K562 (cell line): ENCODE measurements at regions not wholly inside any gene's neighbourhood (a gene's known extent, or its start where the extent isn't known, plus 50 kb on each side); places are given as distances from the start of the nearest gene placed in this dataset.

ENCODE experiments used
- ATAC-seq: fragments of 200-7000 bp; cut with Tn5 transposase; 3 replicates; pipeline ENCODE4 v1.9.1; 2020; ENCODE audit warnings: moderate library complexity
- BruUV-seq: library from RNA; stranded (reverse); fragments of 400-500 nt; replicated peaks from 2 replicates; lab custom pipeline; 2021; lab: Mats Ljungman, UMichigan
- CTCF ChIA-PET: fragments of 300-600 bp; formaldehyde crosslinking; extraction: SDS; loops from one replicate; lab custom pipeline; 2021; ENCODE audit warnings: low intra/inter-chr PET ratio; lab: Yijun Ruan, JAX
- POLR2A ChIA-PET: fragments of 300-600, 350-650 bp; sonication (Branson Sonifier 250); formaldehyde crosslinking; extraction: SDS; loops from one replicate; lab custom pipeline; 2021; ENCODE audit warnings: antibody characterized with exemption, inconsistent platforms; lab: Yijun Ruan, JAX
- DNase-seq, 4 experiments: peaks; one replicate each; pipeline versions ENCODE4 v3.0.0 to v3.0.0-alpha.2; 2011 to 2018; ENCODE audit warnings: low spot score in 3 of 4, mixed read lengths in 3 of 4; ENCODE audit errors: extremely low read depth in 1 of 4
- FAIRE-seq: peaks from 2 replicates; lab custom pipeline; 2011; peaks lifted over from hg19 to GRCh38; lab: Jason Lieb, UNC
- H2AFZ ChIP-seq: 2 replicates; pipeline ENCODE4 v1.6.0; 2011; ENCODE audit warnings: low read depth, low read length, control low read depth, inconsistent platforms
- H3K27ac ChIP-seq: fragments of 200-600 bp; 3 replicates; pipeline ENCODE4 v1.8.0; 2011; ENCODE audit warnings: low read depth, mild to moderate bottlenecking, control low read depth, inconsistent platforms, low read length, moderate library complexity, mixed read lengths; ENCODE audit errors: extremely low read depth
- H3K27me3 ChIP-seq, 2 experiments: fragments of 300-600 bp in 1 of 2; 2 replicates in 1 of 2; 3 replicates in 1 of 2; pipeline versions ENCODE4 v1.6.0 to v1.8.0; 2011; ENCODE audit warnings: inconsistent platforms in 2 of 2, low read length in 2 of 2, mild to moderate bottlenecking in 1 of 2, mixed read lengths in 1 of 2, moderate library complexity in 1 of 2; ENCODE audit not compliant: control insufficient read depth in 2 of 2, insufficient read depth in 2 of 2
- H3K36me3 ChIP-seq: fragments of 300-600 bp; 3 replicates; pipeline ENCODE4 v1.8.0; 2011; ENCODE audit warnings: mild to moderate bottlenecking, low read length, inconsistent platforms; ENCODE audit not compliant: control insufficient read depth, insufficient read depth
- H3K4me1 ChIP-seq, 2 experiments: fragments of 200-600 bp in 1 of 2; replicated peaks in 1 of 2; 2 replicates in 1 of 2; 3 replicates in 1 of 2; pipeline versions ENCODE4 v1.5.1 to v1.8.0; 2011; ENCODE audit warnings: inconsistent platforms in 2 of 2, low read length in 2 of 2, mild to moderate bottlenecking in 1 of 2, mixed read lengths in 1 of 2, moderate library complexity in 1 of 2; ENCODE audit not compliant: control insufficient read depth in 2 of 2, insufficient read depth in 2 of 2
- H3K4me2 ChIP-seq: 2 replicates; pipeline ENCODE4 v1.6.1; 2011; ENCODE audit warnings: low read length, control low read depth, inconsistent platforms, mixed read lengths; ENCODE audit not compliant: insufficient read depth
- H3K4me3 ChIP-seq: fragments of 200-600 bp; sonication (generic), shearing (Covaris generic); 2 replicates; pipeline ENCODE4 v1.5.1; 2016; ENCODE audit warnings: control low read depth, inconsistent platforms
- H3K79me2 ChIP-seq: fragments of 200-600 bp; 3 replicates; pipeline ENCODE4 v1.8.0; 2011; ENCODE audit warnings: low read length, inconsistent platforms; ENCODE audit not compliant: control insufficient read depth, insufficient read depth
- H3K9ac ChIP-seq, 2 experiments: 2 replicates each; pipeline versions ENCODE4 v1.6.0 to v1.6.1; 2011; ENCODE audit warnings: low read depth in 2 of 2, low read length in 2 of 2, control low read depth in 1 of 2, inconsistent platforms in 1 of 2, mild to moderate bottlenecking in 1 of 2, mixed read lengths in 1 of 2; ENCODE audit not compliant: insufficient read depth in 1 of 2
- H3K9me1 ChIP-seq: one replicate; pipeline ENCODE4 v1.6.0; 2011; ENCODE audit warnings: inconsistent platforms, mild to moderate bottlenecking, low read length, moderate library complexity; ENCODE audit not compliant: control insufficient read depth, insufficient read depth
- H3K9me3 ChIP-seq: replicated peaks from 2 replicates; pipeline ENCODE4 v1.5.1; 2011; ENCODE audit warnings: low read depth, low read length, inconsistent platforms; ENCODE audit not compliant: control insufficient read depth, insufficient read depth
- H4K20me1 ChIP-seq: replicated peaks from 2 replicates; pipeline ENCODE4 v1.6.1; 2011; ENCODE audit warnings: low read length, inconsistent platforms, mixed read lengths; ENCODE audit not compliant: control insufficient read depth, insufficient read depth
- CBX2 ChIP-seq: fragments of 200-600 bp; sonication (generic); IDR thresholded peaks from one replicate; pipeline ENCODE4 v1.6.1; 2012; ENCODE audit warnings: mild to moderate bottlenecking, low read length, inconsistent platforms; ENCODE audit not compliant: insufficient read depth, poor library complexity, severe bottlenecking
- HNRNPH1 ChIP-seq: fragments of 200-400 bp; formaldehyde crosslinking; optimal IDR thresholded peaks from 2 replicates; pipeline ENCODE3; 2017; ENCODE audit warnings: low read depth, mild to moderate bottlenecking, low read length, moderate library complexity
- MIER1 ChIP-seq: fragments of 450-650 bp; IDR thresholded peaks from 2 replicates; pipeline ENCODE4 v1.6.1; 2016; ENCODE audit warnings: antibody characterized with exemption, mild to moderate bottlenecking, low read depth
- POLR2B ChIP-seq: fragments of 450-650 bp; IDR thresholded peaks from 2 replicates; pipeline ENCODE4 v1.6.1; 2018; ENCODE audit warnings: low read depth; ENCODE audit not compliant: partially characterized antibody
- SIX5 ChIP-seq, 2 experiments: IDR thresholded peaks; 2 replicates each; pipeline ENCODE4 v1.6.1; 2011; ENCODE audit warnings: low read length in 2 of 2, borderline replicate concordance in 1 of 2, low read depth in 1 of 2, mild to moderate bottlenecking in 1 of 2, moderate library complexity in 1 of 2; ENCODE audit not compliant: insufficient read depth in 1 of 2
- SRSF1 ChIP-seq: fragments of 200-400 bp; formaldehyde crosslinking; IDR thresholded peaks from 2 replicates; pipeline ENCODE4 v1.6.1; 2017; ENCODE audit warnings: mild to moderate bottlenecking, low read depth, low read length, moderate library complexity
- TAF9B ChIP-seq: fragments of 450-650 bp; IDR thresholded peaks from 2 replicates; pipeline ENCODE4 v1.6.1; 2018; ENCODE audit warnings: mild to moderate bottlenecking; ENCODE audit not compliant: partially characterized antibody
- ZNF146 ChIP-seq: IDR thresholded peaks from one replicate; pipeline ENCODE4 v1.6.1; 2018; ENCODE audit warnings: missing compliant biosample characterization; ENCODE audit not compliant: unreplicated experiment
- WGBS: fragments of 100-300 bp; shearing (Covaris generic); methylation state at CpG from one replicate; pipeline ENCODE4 v1.1.6; 2016; ENCODE audit warnings: low coverage, mixed read lengths; ENCODE audit not compliant: insufficient coverage; ENCODE audit errors: missing lambda C conversion rate; 5-methylcytosine and 5-hydroxymethylcytosine counted together
- in situ Hi-C: fragments of 300-500 bp; cut with MboI; formaldehyde crosslinking; loops from 4 replicates; pipeline ENCODE4 v1.15.0; 2018; ENCODE audit warnings: inconsistent platforms, mixed read lengths
- intact Hi-C: fragments of 100-400 bp; cut with micrococcal nuclease; formaldehyde crosslinking; loops from 2 replicates; pipeline ENCODE4 v1.14.2; 2022

- no peak for TF ChIP-seq SRSF1
Measured at GRCh38 chr13:50250401-50250800, 235.2 kb downstream of the KCNRG start (continued).

GRCh38 chr13:50255639-50256038 is 240.4 kb downstream of the KCNRG start:
- Histone ChIP-seq H3K4me2 (no peak overlapping the region), H3K27ac (no peak overlapping the region), H3K9ac (no peak overlapping the region), H4K20me1 (no peaks in the 10 kb centered on the region), H3K79me2 (no peaks in the 10 kb centered on the region; the same call in 2 of the 3 replicates), H2AFZ (no peak overlapping the region), H3K9me1 (no peaks in the 10 kb centered on the region), H3K9me3 (no peaks in the 10 kb centered on the region), H3K27me3 (no peaks in the 10 kb centered on the region), H3K36me3 (no peaks in the 10 kb centered on the region), H3K4me3 (no peak overlapping the region), H3K4me1 (no peaks in the 10 kb centered on the region)
- DNase-seq (no peak), FAIRE-seq (no peak), ATAC-seq (no peak)
- CTCF ChIA-PET, result no interaction called here
- no peak for TF ChIP-seq SIX5 (IDR thresholded peaks at IDR 0.05; ENCODE audit: borderline replicate concordance in 1 of 2, insufficient read depth in 1 of 2, low read depth in 1 of 2, low read length in 2 of 2)
- no peak for TF ChIP-seq POLR2B
- TF ChIP-seq HNRNPH1, result no peak
- no peak for TF ChIP-seq MIER1
- no peak for TF ChIP-seq TAF9B
- no peak for TF ChIP-seq CBX2
- no peak for TF ChIP-seq ZNF146 (CRISPR knock-in tag)
- intact Hi-C loops, result no loop called here
- WGBS, result 18% methylated on average over 1 of the region's 1 CpG
- POLR2A ChIA-PET, result no interaction called here
- BruUV-seq, result no TSS peak
- in situ Hi-C loops, result no loop called here
